ENCODE measurements at regions not wholly inside any gene's neighbourhood (a gene's known extent, or its start where the extent isn't known, plus 50 kb on each side); places are given as distances from the start of the nearest gene placed in this dataset.

DNA sequence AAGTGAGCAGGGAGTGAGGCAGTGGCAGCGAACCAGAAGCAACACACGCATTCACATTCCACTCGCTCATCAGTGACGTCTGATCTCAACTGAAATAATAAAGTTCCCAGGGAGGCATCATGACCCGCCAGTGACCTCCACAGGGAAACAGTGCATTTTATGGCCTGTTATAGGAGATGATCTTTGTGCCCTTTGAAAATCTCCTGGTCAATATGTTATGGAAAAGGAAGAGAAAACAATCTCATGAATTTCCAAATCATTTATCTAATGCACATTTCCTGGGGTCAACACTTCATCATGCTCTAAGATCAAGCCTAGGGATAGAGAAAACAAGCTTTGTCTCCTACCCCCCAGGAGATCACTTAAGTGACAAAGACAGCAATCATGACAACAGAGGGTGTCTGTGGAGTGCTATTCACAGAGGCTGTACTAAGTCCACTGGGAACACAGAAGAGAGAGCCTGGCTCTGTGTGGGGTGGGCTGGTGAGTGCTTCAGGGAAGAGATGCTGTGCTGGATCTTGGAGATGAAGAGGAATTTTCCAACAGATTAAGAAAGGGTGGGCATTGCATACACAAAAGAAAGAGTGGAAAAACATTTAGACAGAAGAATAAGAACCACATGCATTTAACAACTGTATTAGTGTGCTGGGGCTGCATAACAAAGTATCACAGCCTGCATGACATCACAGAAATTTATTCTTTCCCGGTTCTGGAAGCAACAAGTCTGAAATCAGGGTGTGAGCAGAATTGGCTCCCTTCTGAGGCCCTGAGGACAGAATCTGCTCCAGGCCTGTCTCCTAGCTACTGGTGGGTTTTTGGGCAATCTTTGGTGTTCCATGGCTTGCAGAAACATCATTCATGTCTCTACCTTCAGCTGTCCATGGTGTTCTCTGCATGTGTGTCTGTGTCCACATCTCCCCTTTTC lies 613.9 kb upstream of the IGFBP3 start:
- intact Hi-C loops (cut with DNase I) = no loop called here
- DNase-seq = no peak

- intact Hi-C loops (cut with DNase I) = no loop called here
These were observed 612.9 kb upstream of the IGFBP3 start for GRCh38 chr7:46533946-46534345.

GRCh38 chr7:46532571-46532970 lies 611.5 kb upstream of the IGFBP3 start:
- DNase-seq = no peak
- intact Hi-C loops (cut with DNase I) = no loop called here

More at GRCh38 chr7:46533946-46534345, 612.9 kb upstream of the IGFBP3 start:
- DNase-seq = no peak

- no peak for DNase-seq
- intact Hi-C loops (cut with DNase I) = no loop called here
These were observed 609.1 kb upstream of the IGFBP3 start for GRCh38 chr7:46530081-46530750.

DNA sequence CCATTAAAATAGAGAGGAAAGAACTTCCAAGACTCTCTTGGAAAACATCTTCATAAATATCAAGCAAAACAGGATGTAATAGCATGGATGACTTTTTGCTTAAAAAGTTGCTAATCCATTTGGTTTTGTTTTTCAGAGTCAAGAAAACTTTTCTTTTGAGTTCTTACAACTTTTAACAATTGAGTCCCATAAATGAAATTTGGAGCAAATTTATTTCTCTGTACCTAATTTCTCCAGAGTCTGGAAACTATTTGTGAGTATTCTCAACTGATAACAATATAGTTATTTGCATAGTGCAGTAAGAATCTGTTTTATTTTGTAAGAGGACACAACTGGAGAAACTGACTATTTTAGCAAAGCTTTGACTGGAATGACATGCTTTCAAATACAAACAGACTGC lies 606.3 kb upstream of the IGFBP3 start:
- intact Hi-C loops (cut with DNase I) = no loop called here

GRCh38 chr7:46525876-46526275 lies 604.8 kb upstream of the IGFBP3 start:
- no peak for DNase-seq
- intact Hi-C loops (cut with DNase I) = no loop called here

More for the DNA sequence above, 606.3 kb upstream of the IGFBP3 start:
- no peak for DNase-seq

- DNase-seq = no peak
- intact Hi-C loops (cut with DNase I) = no loop called here
These were observed 603.3 kb upstream of the IGFBP3 start for GRCh38 chr7:46524350-46524749.

DNA sequence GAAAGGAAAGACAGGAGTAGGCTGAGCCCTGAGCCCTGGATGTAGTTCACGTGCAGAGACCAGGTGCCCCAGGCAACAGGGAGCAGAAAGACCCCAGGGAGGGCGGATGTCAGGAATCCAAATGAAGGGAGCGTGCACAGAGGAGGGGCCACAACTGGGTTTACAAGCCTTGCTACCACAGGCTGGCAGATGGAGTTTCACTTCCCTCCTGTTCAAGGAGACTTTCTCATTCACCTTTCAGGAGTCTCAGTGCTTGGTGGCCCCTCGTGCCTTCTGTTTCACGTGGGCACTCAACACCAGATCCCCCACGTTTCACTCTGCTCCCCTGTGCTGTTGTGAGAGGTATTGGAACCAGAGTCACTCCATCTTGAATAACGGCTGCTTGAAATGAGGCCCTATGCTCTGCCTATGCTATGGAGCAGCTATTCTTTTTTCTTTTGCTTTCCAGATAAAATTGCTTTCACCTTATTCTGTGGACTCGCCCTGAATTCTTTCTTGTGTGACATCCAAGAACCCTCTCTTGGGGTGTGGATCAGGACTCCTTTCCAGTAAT lies 601.4 kb upstream of the IGFBP3 start:
- intact Hi-C loops (cut with DNase I) = no loop called here
- no peak for DNase-seq

- intact Hi-C loops (cut with DNase I) = no loop called here
- DNase-seq = no peak
These were observed 597.6 kb upstream of the IGFBP3 start for GRCh38 chr7:46518713-46519112.

DNA sequence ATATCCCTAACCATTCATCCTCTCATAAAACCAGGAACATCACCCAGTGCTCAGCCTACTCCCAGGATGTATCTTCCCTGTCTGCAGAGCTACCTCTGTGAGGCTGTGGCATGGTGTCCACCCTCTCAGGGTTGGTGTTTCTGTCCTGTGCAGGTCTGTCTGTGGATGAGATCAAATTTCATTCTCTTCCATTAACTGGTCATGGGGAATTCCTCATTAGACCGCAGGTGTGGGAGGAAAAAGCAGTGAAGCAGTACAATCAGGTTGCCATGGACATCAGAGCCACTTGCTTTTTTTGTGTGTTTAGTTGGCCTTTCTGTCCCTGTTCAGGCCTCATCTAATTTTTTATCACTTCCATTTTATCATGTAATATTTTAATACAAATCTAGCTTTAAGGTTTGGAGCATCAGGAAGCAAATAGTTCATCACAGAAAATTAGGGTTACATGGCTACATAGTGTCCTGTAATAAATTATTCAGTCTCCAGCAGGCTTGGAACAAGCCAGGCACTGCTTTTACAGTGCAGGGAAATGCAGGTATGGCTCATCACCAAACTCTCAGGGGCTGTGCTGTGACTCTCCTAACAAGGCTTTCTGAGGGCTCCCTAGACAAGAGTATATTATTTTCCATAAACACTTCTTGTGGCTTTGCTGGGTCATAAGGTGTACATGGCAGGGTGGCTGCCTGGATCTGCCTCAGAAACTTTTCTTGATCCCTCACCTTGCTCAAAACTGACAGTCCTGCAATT lies 594.9 kb upstream of the IGFBP3 start:
- DNase-seq = no peak
- intact Hi-C loops (cut with DNase I) = no loop called here

DNA sequence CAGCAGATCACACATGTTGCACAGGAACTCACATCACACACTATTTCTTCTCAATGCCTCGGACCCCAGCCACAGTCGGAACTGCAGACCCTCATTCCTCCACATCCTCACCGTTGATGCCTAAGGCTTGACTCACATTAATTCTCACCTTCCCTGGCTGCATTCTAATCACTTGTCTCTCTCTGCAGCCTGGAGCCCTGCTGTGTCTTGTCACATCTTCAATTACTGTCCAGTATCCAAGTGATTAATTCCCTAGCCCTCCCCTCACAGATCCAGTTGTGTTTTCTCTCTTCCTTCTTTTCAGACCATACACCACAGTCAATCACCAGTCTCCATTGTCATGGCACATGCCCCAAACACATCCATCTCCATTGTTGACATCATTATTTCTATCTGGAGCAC lies 592.4 kb upstream of the IGFBP3 start:
- intact Hi-C loops (cut with DNase I) = no loop called here
- DNase-seq = no peak

GRCh38 chr7:46512891-46513413 lies 591.9 kb upstream of the IGFBP3 start:
- intact Hi-C loops (cut with DNase I) = no loop called here
- no peak for DNase-seq

- no peak for DNase-seq
- intact Hi-C loops (cut with DNase I) = no loop called here
These were observed 590.6 kb upstream of the IGFBP3 start for GRCh38 chr7:46511442-46512215.

GRCh38 chr7:46508583-46508982 lies 587.5 kb upstream of the IGFBP3 start:
- no peak for DNase-seq
- intact Hi-C loops (cut with DNase I) = no loop called here

DNA sequence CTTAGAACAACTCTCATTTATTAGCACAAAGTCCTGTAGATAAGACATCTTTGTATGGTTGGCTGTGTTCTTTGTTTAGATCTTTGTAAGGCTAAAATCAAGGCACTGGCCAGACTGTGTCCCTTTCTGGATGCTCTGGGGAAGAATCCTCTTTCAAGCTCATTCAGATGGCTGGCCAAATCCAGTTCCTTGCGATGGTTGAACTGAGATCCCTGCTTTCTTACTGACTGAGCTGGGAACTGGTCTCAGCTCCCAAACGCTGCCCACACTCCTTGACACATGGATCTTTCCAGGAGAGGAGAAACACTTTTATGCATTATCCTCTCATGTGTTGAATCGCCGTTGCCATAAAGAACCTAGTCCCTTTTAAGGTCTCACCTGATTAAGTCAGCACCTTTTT lies 586.5 kb upstream of the IGFBP3 start:
- intact Hi-C loops (cut with DNase I) = no loop called here
- no peak for DNase-seq

DNA sequence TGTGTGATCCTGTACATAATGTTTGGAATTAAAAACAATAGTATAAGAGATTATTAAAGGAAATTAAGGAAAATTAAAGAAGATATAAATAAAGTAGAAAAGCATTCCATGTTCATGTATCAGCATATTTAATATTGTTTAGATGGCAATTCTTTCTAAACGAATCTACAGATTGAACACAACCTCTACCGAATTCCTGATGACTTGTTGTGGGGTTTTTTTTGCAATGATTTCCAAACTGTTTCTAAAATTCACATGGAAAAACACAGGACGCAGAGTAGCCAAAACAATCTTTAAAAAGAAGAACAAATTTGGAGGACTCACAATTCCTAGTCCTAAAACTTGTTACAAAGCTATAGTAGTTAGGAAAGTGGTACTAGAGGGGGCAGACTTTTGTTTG lies 573.4 kb upstream of the IGFBP3 start:
- no peak for DNase-seq
- intact Hi-C loops (cut with DNase I) = no loop called here

DNA sequence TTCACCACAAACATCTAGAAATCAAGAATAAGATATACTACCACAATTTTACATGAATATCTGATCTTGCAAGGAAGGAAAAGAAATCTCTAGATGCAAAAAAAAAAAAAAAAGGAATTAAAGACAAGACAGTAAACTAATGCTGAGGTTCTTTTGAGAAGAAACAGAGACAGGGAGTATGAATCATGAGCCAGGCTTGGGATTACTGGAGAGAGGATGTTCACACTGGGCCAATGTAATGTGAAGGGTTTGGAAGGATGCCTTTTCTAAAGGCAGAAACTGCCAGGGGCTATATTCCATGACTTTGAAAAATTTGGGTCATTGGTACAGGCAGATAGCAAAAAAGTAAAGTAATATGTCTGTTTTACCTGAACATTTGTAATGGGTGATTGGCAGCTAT lies 573.0 kb upstream of the IGFBP3 start:
- intact Hi-C loops (cut with DNase I) = no loop called here
- no peak for DNase-seq

- intact Hi-C loops (cut with DNase I) = no loop called here
- DNase-seq = no peak
These were observed 572.1 kb upstream of the IGFBP3 start for GRCh38 chr7:46493196-46493595.

GRCh38 chr7:46492466-46492865 lies 571.4 kb upstream of the IGFBP3 start:
- no peak for DNase-seq
- intact Hi-C loops (cut with DNase I) = no loop called here

Data from head of caudate nucleus (tissue), 42 donors.